ENCODE measurements at regions not wholly inside any gene's neighbourhood (a gene's known extent, or its start where the extent isn't known, plus 50 kb on each side); places are given as distances from the start of the nearest gene placed in this dataset.
A peak's percentile ranks its signal among the peaks of the same experiment; 100 is the strongest.

GRCh38 chr13:95352486-95352885 is 51.2 kb upstream of the ABCC4 start:
- no peak for DNase-seq

DNA sequence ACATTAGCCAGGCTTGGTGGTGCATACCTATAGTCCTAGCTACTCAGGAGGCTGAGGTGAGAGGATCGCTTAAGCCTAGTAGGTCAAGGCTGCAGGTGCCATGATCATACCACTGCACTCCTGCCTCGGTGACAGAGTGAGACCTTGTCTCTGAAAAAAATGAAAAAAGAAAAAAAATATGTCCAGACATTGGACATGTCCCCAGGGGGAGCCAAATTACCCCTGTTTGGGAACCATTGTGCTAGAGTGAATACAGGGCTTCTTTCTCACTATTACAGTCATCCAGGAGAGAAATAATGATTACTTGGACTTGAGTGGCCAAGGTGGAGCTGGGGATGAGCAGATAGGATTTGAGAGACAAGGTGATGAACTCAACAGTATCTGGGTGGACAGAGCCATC is 52.9 kb upstream of the ABCC4 start:
- no peak for DNase-seq

DNA sequence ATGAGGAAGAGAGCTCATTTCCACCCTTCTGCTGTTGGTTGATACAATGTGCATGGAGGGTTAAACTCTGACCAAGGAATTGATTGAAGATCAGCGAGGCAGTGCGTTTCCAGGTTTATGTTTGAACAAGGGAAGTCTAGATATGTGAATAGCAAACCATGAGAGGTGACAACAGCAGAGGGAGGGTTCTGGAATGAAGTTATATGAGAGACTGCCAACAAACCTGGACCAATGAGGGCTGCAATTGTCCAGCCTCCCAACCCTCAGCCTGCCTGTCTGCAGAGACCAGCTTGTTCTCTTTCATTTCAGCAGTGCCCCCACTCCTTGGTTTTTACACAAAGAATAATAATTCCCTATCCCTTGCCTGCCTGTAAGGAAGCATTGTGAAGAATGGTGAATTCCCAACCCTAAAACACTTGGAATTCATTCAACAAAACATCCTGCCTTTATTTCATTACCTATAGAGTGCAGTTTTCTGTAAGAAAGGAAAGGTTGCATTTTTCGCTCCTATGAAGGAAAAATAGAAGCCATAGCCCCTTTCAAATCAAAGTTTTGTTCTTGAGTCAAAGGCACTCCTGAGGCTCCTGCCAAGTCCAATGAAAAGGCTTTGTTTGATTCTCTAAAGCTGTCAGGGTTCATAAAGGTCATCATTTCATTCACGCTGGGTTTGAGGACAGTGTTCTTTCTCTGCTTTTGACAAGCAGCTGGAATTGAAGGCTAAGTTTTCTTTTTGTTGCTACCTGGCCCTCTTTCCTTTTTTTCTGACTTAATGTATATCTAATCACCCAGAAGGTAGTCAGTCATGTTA is 53.6 kb upstream of the ABCC4 start:
- DNase-seq: no peak

GRCh38 chr13:95355494-95355893 is 54.2 kb upstream of the ABCC4 start:
- DNase-seq: no peak

- DNase-seq: no peak
Measured at GRCh38 chr13:95356916-95357315, 55.7 kb upstream of the ABCC4 start.

- DNase-seq: no peak
Measured at GRCh38 chr13:95357875-95358274, 56.6 kb upstream of the ABCC4 start.

DNA sequence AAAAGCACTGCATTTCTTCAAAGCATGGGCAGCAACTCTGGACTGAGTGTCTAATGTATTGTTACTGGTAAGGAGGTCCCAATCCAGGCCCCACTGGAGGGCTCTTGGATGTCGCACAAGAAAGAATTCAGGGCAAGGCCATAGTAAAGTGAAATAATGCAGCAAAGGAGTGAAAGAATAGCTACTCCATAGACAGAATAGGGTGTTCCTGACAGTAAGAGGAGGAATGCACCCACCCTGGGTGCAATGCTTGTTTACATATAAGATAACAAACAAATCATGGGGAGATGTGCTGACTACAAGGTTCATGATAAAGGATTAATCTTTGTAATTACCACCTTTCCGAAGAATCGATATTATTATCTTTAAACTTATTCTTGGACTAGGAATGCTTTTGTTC is 58.8 kb upstream of the ABCC4 start:
- no peak for DNase-seq

DNA sequence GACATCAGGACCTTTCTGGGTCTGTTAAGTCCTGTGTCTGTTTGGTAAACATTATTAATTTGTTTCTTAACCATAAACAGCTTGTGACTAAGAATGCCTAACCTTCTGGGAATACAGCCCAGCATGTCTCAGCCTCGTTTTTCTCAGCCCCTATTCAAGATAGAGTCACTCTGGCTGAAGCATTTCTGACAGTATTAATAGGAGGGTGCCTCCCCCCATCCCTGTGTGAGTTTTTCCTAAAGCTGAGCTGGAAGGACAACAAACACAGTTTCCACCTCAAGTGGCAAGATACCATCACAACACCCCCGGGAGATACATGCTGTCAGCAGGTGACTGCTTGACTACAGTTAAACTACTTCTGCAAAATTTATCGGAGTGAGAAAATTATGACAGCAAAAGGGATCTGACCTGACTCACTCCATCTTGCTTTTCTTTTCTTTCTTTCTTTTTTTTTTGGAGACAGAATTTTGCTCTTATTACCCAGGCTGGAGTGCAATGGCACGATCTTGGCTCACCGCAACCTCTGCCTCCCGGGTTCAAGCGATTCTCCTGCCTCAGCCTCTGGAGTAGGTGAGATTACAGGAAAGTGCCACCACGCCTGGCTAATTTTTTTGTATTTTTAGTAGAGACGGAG is 59.3 kb upstream of the ABCC4 start:
- no peak for DNase-seq

DNA sequence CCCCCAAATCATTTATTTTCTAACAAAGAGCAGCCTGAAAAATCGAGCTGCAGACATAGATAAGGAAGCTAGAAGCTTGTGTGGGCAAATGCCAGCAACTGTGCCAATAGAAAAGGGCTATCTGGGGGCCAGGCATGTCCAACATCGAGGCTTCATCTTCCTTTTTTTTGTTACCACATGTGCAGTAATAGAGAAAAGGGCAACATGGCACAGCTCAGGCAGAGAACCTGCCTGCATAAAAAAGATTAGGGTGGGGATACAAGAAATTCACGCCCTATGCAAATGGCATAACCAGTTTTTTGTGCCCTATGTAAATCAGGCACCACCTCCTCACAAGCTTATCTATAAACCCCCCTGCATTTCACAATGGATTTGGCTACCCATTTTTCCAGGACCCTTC is 60.4 kb upstream of the ABCC4 start:
- no peak for DNase-seq

- no peak for DNase-seq
Measured at GRCh38 chr13:95362666-95363065, 61.4 kb upstream of the ABCC4 start.

GRCh38 chr13:95367309-95367843 is 66.1 kb upstream of the ABCC4 start:
- no peak for DNase-seq

DNA sequence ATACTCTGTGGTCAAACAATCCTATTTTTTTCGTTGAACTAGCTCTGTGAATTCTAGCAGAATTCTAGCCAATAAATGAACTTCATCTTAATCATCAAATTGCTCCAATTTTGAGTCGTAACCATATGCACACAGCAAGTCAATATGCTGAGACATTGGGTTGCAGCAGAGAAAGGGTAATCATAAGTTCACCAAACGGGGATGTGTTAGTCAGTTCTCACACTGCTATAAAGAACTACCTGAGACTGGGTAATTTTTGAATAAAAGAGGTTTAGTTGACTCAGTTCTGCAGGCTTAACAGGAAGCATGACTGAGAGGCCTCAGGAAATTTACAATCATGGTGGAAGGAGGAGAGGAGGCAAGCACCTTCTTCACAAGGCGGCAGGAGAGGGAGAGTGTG is 67.7 kb upstream of the ABCC4 start:
- DNase-seq: no peak

GRCh38 chr13:95375706-95376105 is 74.5 kb upstream of the ABCC4 start:
- no peak for DNase-seq

GRCh38 chr13:95378603-95379002 is 77.4 kb upstream of the ABCC4 start:
- DNase-seq: no peak

- peak; percentile 61 for DNase-seq
Measured at GRCh38 chr13:95380468-95381211, 79.4 kb upstream of the ABCC4 start.

DNA sequence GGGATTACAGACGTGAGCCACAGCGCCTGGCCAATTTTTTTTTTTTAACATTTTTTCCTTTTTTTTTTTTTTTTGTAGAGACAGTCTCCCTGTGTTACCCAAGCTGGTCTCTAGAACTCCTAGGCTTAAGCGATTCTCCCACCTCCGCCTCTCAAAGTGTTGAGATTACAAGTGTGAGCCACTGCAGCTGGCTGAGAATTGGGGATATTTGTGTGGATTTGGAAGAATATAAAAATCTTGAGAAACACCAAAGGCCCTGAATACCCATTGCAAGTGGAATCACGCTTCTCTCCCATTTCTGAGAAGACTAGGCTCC is 79.9 kb upstream of the ABCC4 start:
- no peak for DNase-seq

DNA sequence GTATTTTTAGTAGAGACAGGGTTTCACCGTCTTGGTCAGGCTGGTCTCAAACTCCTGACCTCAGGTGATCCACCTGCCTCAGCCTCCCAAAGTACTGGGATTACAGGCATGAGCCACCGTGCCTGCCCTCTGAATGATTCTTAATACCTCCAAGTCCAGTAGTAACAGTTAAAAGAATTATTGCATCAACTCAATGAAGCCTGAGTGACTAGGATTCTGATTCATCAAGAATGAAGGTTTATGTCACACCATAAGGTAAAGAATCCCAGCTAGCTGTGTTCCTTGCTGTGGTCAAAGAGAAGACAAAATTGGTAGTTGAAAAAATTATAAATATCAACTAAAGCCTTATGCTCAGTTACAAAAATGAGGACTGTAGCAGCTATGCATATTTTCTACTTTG is 81.2 kb upstream of the ABCC4 start:
- DNase-seq: no peak

- DNase-seq: no peak
Measured at GRCh38 chr13:95382916-95383315, 81.7 kb upstream of the ABCC4 start.

DNA sequence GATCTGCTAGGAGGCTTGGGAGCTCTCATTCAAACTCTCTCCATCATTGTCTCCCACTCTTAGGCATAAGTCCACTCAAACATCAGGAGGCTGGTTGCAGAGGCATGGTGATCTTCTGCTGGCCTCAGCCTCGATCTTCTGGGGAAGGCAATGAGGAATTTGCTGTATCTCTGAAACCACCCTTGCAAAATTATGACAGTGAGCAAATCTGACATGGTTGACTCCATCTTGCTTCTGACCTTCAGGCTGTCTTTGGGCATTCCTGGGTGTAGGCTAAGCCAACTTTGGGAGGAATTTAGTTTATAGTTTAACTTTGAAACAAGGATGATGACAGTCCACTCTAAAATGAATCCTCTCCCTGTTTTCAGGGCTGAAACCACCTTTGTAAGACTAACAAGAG is 84.1 kb upstream of the ABCC4 start:
- no peak for DNase-seq

GRCh38 chr13:95385798-95386197 is 84.5 kb upstream of the ABCC4 start:
- DNase-seq: no peak

GRCh38 chr13:95386370-95386769 is 85.1 kb upstream of the ABCC4 start:
- DNase-seq: no peak

- DNase-seq: no peak
Measured at GRCh38 chr13:95387733-95388207, 86.5 kb upstream of the ABCC4 start.

DNA sequence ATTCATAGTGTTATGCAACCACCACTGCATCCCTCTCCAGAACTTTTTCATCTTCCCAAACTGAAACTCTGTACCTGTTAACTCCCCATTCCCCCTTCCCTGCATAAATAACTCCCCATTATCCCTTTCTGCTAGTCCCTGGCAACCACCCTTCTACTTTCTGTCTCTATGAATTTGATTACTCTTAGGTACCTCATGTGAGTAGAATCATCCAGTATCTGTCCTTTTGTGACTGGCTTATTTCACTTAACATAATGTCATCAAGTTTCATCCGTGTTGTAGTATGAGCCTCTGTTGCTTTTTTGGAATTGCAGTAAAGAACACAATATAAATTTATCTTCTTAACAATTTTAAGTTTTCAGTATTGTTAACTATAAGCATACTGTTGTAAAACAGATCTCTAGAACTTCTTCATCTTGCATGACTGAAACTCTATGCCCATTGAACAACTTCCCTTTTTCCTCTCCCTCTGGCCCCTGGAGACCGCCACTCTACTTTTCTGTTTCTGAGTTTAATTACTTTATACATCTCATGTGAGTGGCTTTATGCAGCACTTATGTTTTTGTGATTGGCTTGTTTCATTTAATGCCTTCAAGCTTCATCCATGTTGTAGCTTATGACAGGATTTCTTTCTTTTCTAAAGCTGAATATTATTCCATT is 87.3 kb upstream of the ABCC4 start:
- no peak for DNase-seq

Data from NCI-H748 treated with DMSO at 0.1 percent for 48 hours (cell line).